Ishikawa (cell line): ENCODE measurements at regions not wholly inside any gene's neighbourhood (a gene's known extent, or its start where the extent isn't known, plus 50 kb on each side); places are given as distances from the start of the nearest gene placed in this dataset.

Experiments used
- EP300 ChIP-seq: IDR thresholded peaks from 2 replicates; pipeline ENCODE4 v1.6.1; 2012; ENCODE audit warnings: borderline replicate concordance
- TAF1 ChIP-seq: IDR thresholded peaks from 2 replicates; pipeline ENCODE4 v1.6.1; 2012; ENCODE audit warnings: low read depth, mild to moderate bottlenecking

- TF ChIP-seq TAF1 (no peak), EP300 (no peak)
Measured at GRCh38 chr4:27176881-27177280, 316.2 kb downstream of the STIM2 start.
